Body of pancreas (tissue), 4 donors: ENCODE measurements at regions not wholly inside any gene's neighbourhood (a gene's known extent, or its start where the extent isn't known, plus 50 kb on each side); places are given as distances from the start of the nearest gene placed in this dataset.
"Not testable (repeated sequence)": the region's sequence is repeated elsewhere in the genome, so short reads cannot be mapped to it uniquely, and the experiment has no call there.

ENCODE experiments used
- ATAC-seq: fragments of 150-250 bp; one replicate; pipeline ENCODE4 v1.9.1; 2016
- DNase-seq, 4 donors: peaks; one replicate each; pipeline ENCODE4 v3.0.0-alpha.2; 2019
- H3K27ac ChIP-seq, 4 donors: fragments of 200-600 bp; sonication (generic); 1 replicate in 3 of 4; 2 replicates in 1 of 4; pipeline versions ENCODE4 v1.5.1 to v1.6.1; 2016 to 2019; ENCODE audit warnings: mild to moderate bottlenecking in 1 of 4, mixed read lengths in 1 of 4, moderate library complexity in 1 of 4
- H3K27me3 ChIP-seq, 2 donors: fragments of 200-600 bp; sonication (generic); one replicate each; pipeline ENCODE4 v1.6.0; 2016; ENCODE audit warnings: mild to moderate bottlenecking in 1 of 2
- H3K36me3 ChIP-seq, 2 donors: fragments of 200-600 bp; sonication (generic); replicated peaks in 1 of 2; 2 replicates each; pipeline ENCODE4 v1.5.1; 2016; ENCODE audit warnings: low read depth in 2 of 2; ENCODE audit not compliant: insufficient read depth in 1 of 2
- H3K4me1 ChIP-seq: fragments of 200-600 bp; sonication (generic); one replicate; pipeline ENCODE4 v1.6.0; 2016
- H3K4me3 ChIP-seq, 2 donors: fragments of 200-600 bp; sonication (generic); 1 replicate in 1 of 2; 2 replicates in 1 of 2; pipeline ENCODE4 v1.5.1; 2016 to 2019
- H3K9me3 ChIP-seq, 3 donors: fragments of 200-600 bp; sonication (generic); 1 replicate in 2 of 3; 2 replicates in 1 of 3; pipeline ENCODE4 v1.5.1; 2016
- POLR2A ChIP-seq, 3 donors: fragments of 450-650 bp; IDR thresholded peaks; one replicate each; pipeline ENCODE4 v1.6.1; 2016; ENCODE audit warnings: antibody characterized with exemption in 3 of 3, mild to moderate bottlenecking in 2 of 3
- WGBS, 2 donors: methylation state at CpG; one replicate each; pipeline ENCODE4 v1.1.5; 2017; 5-methylcytosine and 5-hydroxymethylcytosine counted together
- intact Hi-C: fragments of 100-400 bp; cut with DNase I; formaldehyde crosslinking; loops from one replicate; pipeline ENCODE4 v1.15.1; 2023
- TF ChIP-seq, protein P1 (sequence below), 7 experiments: fragments of 450-650 bp in 4 of 7; fragments of 200-600 bp in 3 of 7; sonication (generic) in 3 of 7; IDR thresholded peaks; one replicate each; pipeline ENCODE4 v1.5.1; 2016 to 2019; ENCODE audit warnings: antibody characterized with exemption in 7 of 7

DNA sequence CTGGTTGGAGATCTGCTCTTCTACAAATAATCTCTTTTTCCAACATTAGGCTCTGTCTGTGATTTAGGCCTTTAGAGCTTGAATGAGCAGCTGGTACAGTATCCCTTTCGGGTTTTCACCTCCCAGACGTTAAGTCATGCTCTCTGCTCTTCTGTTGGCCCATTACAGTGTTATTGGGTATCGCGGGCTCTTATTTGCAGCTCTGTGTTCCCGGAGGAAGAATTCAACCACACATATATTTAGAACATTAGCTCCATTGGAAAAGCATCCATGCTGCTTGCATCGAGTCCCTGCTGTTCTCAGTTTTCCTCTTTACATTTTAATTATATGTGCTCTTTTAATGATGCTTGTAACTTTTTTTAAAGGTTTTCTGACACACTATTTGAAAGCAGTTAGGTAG is 278.0 kb upstream of the ADCY2 start:
- 83 to 87% methylated on average over 6 of the region's 6 CpGs for WGBS, 2 donors
- TF ChIP-seq, protein P1, sequence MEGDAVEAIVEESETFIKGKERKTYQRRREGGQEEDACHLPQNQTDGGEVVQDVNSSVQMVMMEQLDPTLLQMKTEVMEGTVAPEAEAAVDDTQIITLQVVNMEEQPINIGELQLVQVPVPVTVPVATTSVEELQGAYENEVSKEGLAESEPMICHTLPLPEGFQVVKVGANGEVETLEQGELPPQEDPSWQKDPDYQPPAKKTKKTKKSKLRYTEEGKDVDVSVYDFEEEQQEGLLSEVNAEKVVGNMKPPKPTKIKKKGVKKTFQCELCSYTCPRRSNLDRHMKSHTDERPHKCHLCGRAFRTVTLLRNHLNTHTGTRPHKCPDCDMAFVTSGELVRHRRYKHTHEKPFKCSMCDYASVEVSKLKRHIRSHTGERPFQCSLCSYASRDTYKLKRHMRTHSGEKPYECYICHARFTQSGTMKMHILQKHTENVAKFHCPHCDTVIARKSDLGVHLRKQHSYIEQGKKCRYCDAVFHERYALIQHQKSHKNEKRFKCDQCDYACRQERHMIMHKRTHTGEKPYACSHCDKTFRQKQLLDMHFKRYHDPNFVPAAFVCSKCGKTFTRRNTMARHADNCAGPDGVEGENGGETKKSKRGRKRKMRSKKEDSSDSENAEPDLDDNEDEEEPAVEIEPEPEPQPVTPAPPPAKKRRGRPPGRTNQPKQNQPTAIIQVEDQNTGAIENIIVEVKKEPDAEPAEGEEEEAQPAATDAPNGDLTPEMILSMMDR (IDR thresholded peaks at IDR 0.05): no peak
- no peak for TF ChIP-seq POLR2A (IDR thresholded peaks at IDR 0.05)
- intact Hi-C loops: no loop called here

DNA sequence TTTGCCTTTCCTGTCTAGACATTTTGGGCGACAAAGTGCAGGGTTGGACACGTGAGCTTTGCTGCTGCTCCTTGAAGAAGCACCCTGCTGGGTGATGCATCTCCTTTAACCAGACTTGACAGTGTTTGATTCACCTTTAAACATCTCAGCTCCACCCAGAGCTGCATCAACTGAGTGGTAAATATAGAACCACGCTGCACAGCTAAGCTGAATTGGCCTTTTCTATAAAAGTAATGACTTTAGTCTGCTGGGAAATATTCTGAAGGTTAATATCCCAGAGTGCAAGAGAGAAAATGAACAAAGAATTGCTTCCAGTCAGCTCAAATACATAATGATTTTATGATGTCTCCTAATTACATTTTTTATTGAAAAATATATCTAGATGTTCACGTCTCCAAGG is 264.3 kb upstream of the ADCY2 start:
- TF ChIP-seq, protein P1 (IDR thresholded peaks at IDR 0.05): no peak
- no peak for TF ChIP-seq POLR2A (IDR thresholded peaks at IDR 0.05)
- no peaks in the 10 kb centered on the region for H3K27me3 ChIP-seq
- no peaks in the 10 kb centered on the region for H3K9me3 ChIP-seq
- ATAC-seq: no peak
- 71 to 80% methylated on average over 4 of the region's 4 CpGs for WGBS, 2 donors
- H3K27ac ChIP-seq: no peak overlapping the region
- H3K36me3 ChIP-seq: no peaks in the 10 kb centered on the region
- H3K4me1 ChIP-seq: no peaks in the 10 kb centered on the region
- no peak overlapping the region for H3K4me3 ChIP-seq
- no peak for DNase-seq
- intact Hi-C loops: no loop called here

More for the DNA sequence above, 278.0 kb upstream of the ADCY2 start:
- Histone ChIP-seq H3K27ac (no peak overlapping the region), H3K36me3 (no peaks in the 10 kb centered on the region), H3K4me3 (no peak overlapping the region), H3K27me3 (no peaks in the 10 kb centered on the region), H3K4me1 (no peaks in the 10 kb centered on the region), H3K9me3 (no peaks in the 10 kb centered on the region)
- no peak for ATAC-seq
- no peak for DNase-seq

DNA sequence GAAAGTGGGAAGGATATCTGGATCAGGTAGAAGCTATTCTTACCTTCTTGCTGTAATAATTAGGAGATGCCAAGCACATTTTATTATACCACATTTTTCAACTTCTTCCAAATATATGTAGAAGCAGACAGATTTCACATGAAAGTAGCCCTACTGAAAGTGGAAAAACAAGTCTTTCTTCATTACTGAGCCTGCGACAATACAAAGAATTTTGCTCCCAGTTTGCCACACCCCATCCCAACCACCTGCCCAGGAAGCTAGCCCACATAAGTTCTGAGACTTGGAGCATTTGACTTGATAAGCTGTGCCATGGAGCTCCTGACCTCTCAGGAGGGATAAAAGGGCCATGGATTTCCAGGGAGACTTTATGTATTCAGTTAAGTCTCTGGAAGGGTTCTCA is 249.1 kb upstream of the ADCY2 start:
- TF ChIP-seq, protein P1 (IDR thresholded peaks at IDR 0.05): no peak
- TF ChIP-seq POLR2A (IDR thresholded peaks at IDR 0.05): no peak
- H3K36me3 ChIP-seq: no peaks in the 10 kb centered on the region
- DNase-seq: peak in 2 of 4 donors; percentile 13 to 35
- H3K4me3 ChIP-seq: no peak overlapping the region
- no peaks in the 10 kb centered on the region for H3K4me1 ChIP-seq
- intact Hi-C loops: no loop called here
- H3K27ac ChIP-seq: peak overlapping the region in 2 of 4 donors; percentile 21 to 39
- 32% methylated on average over 1 of the region's 1 CpG for WGBS, 2 donors
- H3K27me3 ChIP-seq: no peaks in the 10 kb centered on the region
- H3K9me3 ChIP-seq: no peaks in the 10 kb centered on the region
- peak; percentile 56 for ATAC-seq

DNA sequence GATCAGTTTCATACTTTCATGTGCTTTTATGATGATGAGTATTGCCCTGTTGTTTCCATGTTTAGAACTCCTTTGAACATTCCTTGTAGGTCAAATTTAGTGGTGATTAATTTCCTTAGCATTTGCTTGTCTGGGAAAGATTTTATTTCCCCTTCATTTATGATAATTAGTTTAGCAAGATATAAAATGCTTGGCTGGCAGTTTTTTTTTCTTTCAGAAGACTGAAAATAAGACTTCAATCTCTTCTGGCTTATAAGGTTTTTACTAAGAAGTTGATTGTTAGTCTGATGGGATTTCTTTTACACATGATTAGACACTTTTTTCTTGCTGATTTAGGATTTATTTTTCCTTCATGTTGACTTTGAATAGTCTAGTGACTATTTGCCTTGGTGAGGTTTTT is 238.9 kb upstream of the ADCY2 start:
- Histone ChIP-seq H3K9me3 (peaks cover 0 to 7% (median 0%) of the 10 kb centered on the region in 3 donors), H3K27ac (no peak overlapping the region), H3K4me3 (no peak overlapping the region), H3K27me3 (no peaks in the 10 kb centered on the region), H3K36me3 (no peaks in the 10 kb centered on the region), H3K4me1 (no peaks in the 10 kb centered on the region)
- no peak for ATAC-seq
- no peak for DNase-seq
- intact Hi-C loops: no loop called here
- TF ChIP-seq POLR2A (IDR thresholded peaks at IDR 0.05): no peak
- TF ChIP-seq, protein P1 (IDR thresholded peaks at IDR 0.05): no peak

DNA sequence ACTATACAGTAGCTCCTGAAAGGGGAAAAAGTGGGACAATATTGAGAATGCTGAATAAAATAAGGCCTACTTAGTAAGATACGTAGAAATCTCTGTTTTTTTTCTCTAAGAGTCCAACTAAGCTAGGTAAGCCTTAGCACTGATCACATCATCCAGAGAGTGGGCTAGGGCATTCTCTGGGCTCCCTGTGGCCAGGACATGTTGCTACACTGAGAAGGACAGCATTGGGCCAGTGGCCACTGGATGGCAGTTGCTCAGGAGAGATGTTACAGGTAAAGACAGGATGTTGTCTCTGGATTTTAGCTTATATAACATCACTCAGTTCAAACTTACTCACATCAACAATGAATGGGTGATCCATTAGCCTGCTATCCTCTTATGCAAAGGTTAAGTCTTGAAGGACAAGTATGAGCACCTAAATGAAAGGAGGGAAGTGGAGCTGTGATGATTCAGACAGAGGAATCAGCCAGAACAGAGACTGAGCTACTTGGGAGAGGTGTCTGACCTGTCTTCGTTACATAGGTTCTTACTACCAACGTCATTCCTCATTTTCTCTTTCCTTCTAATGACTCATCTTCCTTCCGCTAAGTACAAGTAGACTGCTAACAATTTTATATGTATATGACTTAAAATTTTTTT is 226.6 kb upstream of the ADCY2 start:
- ATAC-seq (no peak), DNase-seq (no peak)
- Histone ChIP-seq H3K9me3 (no peaks in the 10 kb centered on the region), H3K27ac (no peak overlapping the region), H3K36me3 (no peaks in the 10 kb centered on the region), H3K27me3 (no peaks in the 10 kb centered on the region), H3K4me1 (no peaks in the 10 kb centered on the region), H3K4me3 (no peak overlapping the region)
- TF ChIP-seq, protein P1 (IDR thresholded peaks at IDR 0.05): no peak
- TF ChIP-seq POLR2A (IDR thresholded peaks at IDR 0.05): no peak
- intact Hi-C loops: no loop called here
- WGBS, 2 donors: 73 to 74% methylated on average over 4 of the region's 4 CpGs

DNA sequence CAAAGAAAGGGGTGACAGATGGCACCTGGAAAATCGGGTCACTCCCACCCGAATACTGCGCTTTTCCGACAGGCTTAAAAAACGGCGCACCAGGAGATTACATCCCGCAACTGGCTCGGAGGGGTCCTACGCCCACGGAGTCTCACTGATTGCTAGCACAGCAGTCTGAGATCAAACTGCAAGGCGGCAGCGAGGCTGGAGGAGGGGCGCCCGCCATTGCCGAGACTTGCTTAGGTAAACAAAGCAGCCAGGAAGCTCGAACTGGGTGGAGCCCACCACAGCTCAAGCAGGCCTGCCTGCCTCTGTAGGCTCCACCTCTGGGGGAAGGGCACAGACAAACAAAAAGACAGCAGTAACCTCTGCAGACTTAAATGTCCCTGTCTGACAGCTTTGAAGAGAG is 225.2 kb upstream of the ADCY2 start:
- intact Hi-C loops, H3K9me3 ChIP-seq, ATAC-seq, H3K4me3 ChIP-seq, DNase-seq, H3K27me3 ChIP-seq, H3K27ac ChIP-seq, H3K36me3 ChIP-seq, H3K4me1 ChIP-seq: not testable (repeated sequence)
- 50 to 59% methylated on average over 14 to 16 of the region's 16 CpGs for WGBS, 2 donors
